ENCODE measurements at regions not wholly inside any gene's neighbourhood (a gene's known extent, or its start where the extent isn't known, plus 50 kb on each side); places are given as distances from the start of the nearest gene placed in this dataset.

GRCh38 chr3:22608721-22609120, 594.4 kb upstream of the UBE2E2 start:
- no peak for TF ChIP-seq CTCF (IDR thresholded peaks at IDR 0.05; ENCODE audit: borderline replicate concordance, control extremely low read depth, extremely low read depth, insufficient read depth, missing control alignments)
- in situ Hi-C loops (cut with MboI; ENCODE audit: low sequenced_read_pairs, unreplicated experiment) = no loop called here
- DNase-seq (ENCODE audit: low spot score) = no peak

DNA sequence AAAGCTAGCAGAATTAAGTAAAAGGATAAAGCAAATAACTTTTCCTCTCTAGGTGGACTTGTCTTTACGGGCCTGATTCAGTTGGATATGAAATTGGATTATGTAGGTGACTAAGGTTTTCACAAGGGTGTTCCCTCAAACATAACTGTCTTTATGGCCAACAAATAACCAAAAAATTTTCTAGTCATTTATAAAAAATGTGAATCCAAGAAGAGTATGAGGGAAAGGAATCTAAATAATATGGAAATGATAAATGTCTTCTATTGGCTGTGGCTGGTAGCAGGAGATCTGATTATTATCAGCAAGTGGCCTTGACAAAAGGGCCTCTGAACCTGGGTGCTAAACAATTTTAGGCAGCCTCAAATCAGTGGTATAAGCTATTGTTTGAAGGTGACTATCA, 594.0 kb upstream of the UBE2E2 start:
- in situ Hi-C loops (cut with MboI; ENCODE audit: low sequenced_read_pairs, unreplicated experiment) = no loop called here
- no peak for DNase-seq (ENCODE audit: low spot score)
- TF ChIP-seq CTCF (IDR thresholded peaks at IDR 0.05; ENCODE audit: borderline replicate concordance, control extremely low read depth, extremely low read depth, insufficient read depth, missing control alignments) = no peak

DNA sequence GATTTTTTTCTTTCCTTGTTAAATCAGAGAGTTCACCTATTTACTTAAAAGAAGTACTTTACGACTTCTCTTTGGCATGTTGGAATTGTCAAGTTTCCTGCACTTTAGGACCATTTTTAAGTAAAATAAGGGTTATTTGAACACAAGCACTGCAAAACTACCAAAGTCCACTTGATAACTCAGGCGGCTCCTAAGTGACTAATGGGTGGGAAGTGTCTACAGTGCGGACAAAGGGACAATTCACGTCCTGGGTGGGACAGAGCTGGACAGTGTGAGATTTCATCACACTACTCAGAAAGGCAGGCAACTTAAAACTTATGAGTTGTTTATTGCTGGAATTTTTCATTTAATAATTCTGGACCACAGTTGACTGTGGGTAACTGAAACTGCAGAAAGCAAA, 590.2 kb upstream of the UBE2E2 start:
- no peak for TF ChIP-seq CTCF (IDR thresholded peaks at IDR 0.05; ENCODE audit: borderline replicate concordance, control extremely low read depth, extremely low read depth, insufficient read depth, missing control alignments)
- in situ Hi-C loops (cut with MboI; ENCODE audit: low sequenced_read_pairs, unreplicated experiment) = no loop called here

GRCh38 chr3:22615790-22616189, 587.3 kb upstream of the UBE2E2 start:
- TF ChIP-seq CTCF (IDR thresholded peaks at IDR 0.05; ENCODE audit: borderline replicate concordance, control extremely low read depth, extremely low read depth, insufficient read depth, missing control alignments) = no peak
- in situ Hi-C loops (cut with MboI; ENCODE audit: low sequenced_read_pairs, unreplicated experiment) = no loop called here
- no peak for DNase-seq (ENCODE audit: low spot score)

More for the DNA sequence above, 590.2 kb upstream of the UBE2E2 start:
- DNase-seq (ENCODE audit: low spot score) = no peak

DNA sequence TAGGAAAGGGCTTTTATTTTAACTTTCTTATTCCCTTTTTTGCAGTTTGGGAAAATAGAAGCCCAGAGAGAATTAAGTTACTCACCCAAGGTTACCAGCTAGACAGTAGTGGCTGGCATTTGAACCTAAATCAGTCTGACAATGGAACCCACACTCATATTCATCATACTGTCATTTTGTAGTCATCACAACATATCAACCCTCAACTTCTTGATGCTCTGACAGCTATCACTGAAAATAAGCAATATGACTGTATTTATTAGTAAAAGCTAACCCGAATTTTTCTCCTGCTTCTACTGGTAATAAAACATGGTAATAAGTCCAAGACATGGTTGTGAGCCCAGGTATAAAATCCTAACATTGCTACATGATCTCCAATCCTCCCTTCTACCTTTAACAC, 585.8 kb upstream of the UBE2E2 start:
- no peak for DNase-seq (ENCODE audit: low spot score)
- TF ChIP-seq CTCF (IDR thresholded peaks at IDR 0.05; ENCODE audit: borderline replicate concordance, control extremely low read depth, extremely low read depth, insufficient read depth, missing control alignments) = no peak
- in situ Hi-C loops (cut with MboI; ENCODE audit: low sequenced_read_pairs, unreplicated experiment) = no loop called here

DNA sequence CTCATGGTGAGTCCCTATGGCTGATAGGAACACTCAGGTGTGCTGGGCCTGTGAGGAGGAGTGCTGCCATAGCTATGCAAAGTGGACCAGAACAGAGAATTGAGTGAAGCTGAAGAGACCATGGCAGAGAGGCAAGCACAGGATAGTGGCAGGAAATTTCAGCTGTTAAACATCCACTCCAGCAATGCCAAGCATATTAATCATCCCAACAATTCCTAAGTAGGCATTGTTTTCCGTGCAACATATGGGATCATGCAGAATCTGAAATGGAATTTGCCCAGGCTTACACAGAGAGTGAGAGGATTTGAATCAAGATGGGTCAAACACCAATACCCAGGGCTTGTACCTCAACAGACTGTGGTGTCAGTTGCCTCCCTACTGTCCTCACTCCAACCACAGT, 582.6 kb upstream of the UBE2E2 start:
- DNase-seq (ENCODE audit: low spot score) = no peak
- TF ChIP-seq CTCF (IDR thresholded peaks at IDR 0.05; ENCODE audit: borderline replicate concordance, control extremely low read depth, extremely low read depth, insufficient read depth, missing control alignments) = no peak
- in situ Hi-C loops (cut with MboI; ENCODE audit: low sequenced_read_pairs, unreplicated experiment) = no loop called here

All from GM13976 (cell line).